IMR-90 (cell line): ENCODE measurements at regions not wholly inside any gene's neighbourhood (a gene's known extent, or its start where the extent isn't known, plus 50 kb on each side); places are given as distances from the start of the nearest gene placed in this dataset.

Experiments used
- ATAC-seq: fragments of 200-7000 bp; cut with Tn5 transposase; 2 replicates; pipeline ENCODE4 v1.9.1; 2020; ENCODE audit warnings: low read depth, mild to moderate bottlenecking, moderate library complexity
- BruUV-seq: library from RNA; stranded (reverse); fragments of 400-500 nt; replicated peaks from 2 replicates; lab custom pipeline; 2021; lab: Mats Ljungman, UMichigan
- CTCF ChIA-PET: fragments of 300-600 bp; formaldehyde crosslinking; extraction: SDS; loops from one replicate; lab custom pipeline; 2021; ENCODE audit warnings: antibody characterized with exemption; lab: Yijun Ruan, JAX
- POLR2A ChIA-PET: fragments of 300-600 bp; sonication (Branson Sonifier 250); formaldehyde crosslinking; loops from one replicate; lab custom pipeline; 2022; ENCODE audit warnings: antibody characterized with exemption; ENCODE audit not compliant: unreplicated experiment; lab: Charles Lee
- DNase-seq: peaks from one replicate; pipeline ENCODE4 v3.0.0; 2013
- H2AFZ ChIP-seq: replicated peaks from 2 replicates; pipeline ENCODE3; 2013; ENCODE audit warnings: low read length, mild to moderate bottlenecking; ENCODE audit not compliant: poor library complexity
- H2AK5ac ChIP-seq: 2 replicates; pipeline ENCODE4 v1.6.1; 2013; ENCODE audit warnings: low read depth, low read length, inconsistent platforms
- H2AK9ac ChIP-seq: replicated peaks from 2 replicates; pipeline ENCODE3; 2013; ENCODE audit warnings: mild to moderate bottlenecking, low read depth, low read length, moderate library complexity; ENCODE audit not compliant: poor library complexity
- H2BK120ac ChIP-seq: 2 replicates; pipeline ENCODE4 v1.6.1; 2013; ENCODE audit warnings: low read depth, low read length, inconsistent platforms
- H2BK15ac ChIP-seq: 3 replicates; pipeline ENCODE4 v1.6.1; 2013; ENCODE audit warnings: low read depth, low read length, inconsistent platforms
- H2BK20ac ChIP-seq: 2 replicates; pipeline ENCODE4 v1.6.1; 2013; ENCODE audit warnings: low read depth, mild to moderate bottlenecking, inconsistent platforms, low read length, moderate library complexity
- H2BK5ac ChIP-seq: 2 replicates; pipeline ENCODE4 v1.6.1; 2013; ENCODE audit warnings: mild to moderate bottlenecking, low read depth, low read length, inconsistent platforms; ENCODE audit not compliant: poor library complexity, severe bottlenecking
- H3K14ac ChIP-seq: replicated peaks from 2 replicates; pipeline ENCODE4 v1.6.1; 2013; ENCODE audit warnings: low read depth, low read length, inconsistent platforms
- H3K18ac ChIP-seq: 2 replicates; pipeline ENCODE4 v1.6.1; 2013; ENCODE audit warnings: low read depth, low read length, control low read depth
- H3K23ac ChIP-seq: 2 replicates; pipeline ENCODE4 v1.6.1; 2013; ENCODE audit warnings: low read depth, low read length, inconsistent platforms
- H3K27ac ChIP-seq: 2 replicates; pipeline ENCODE4 v1.5.1; 2013; ENCODE audit warnings: mild to moderate bottlenecking, control low read depth, low read length; ENCODE audit not compliant: insufficient read depth
- H3K27me3 ChIP-seq: 2 replicates; pipeline ENCODE4 v1.6.1; 2013; ENCODE audit warnings: low read length; ENCODE audit not compliant: control insufficient read depth, insufficient read depth
- H3K36me3 ChIP-seq: 2 replicates; pipeline ENCODE4 v1.6.1; 2013; ENCODE audit warnings: low read length, mixed read lengths; ENCODE audit not compliant: control insufficient read depth, insufficient read depth
- H3K4ac ChIP-seq: 2 replicates; pipeline ENCODE4 v1.6.1; 2013; ENCODE audit warnings: low read depth, low read length, inconsistent platforms
- H3K4me1 ChIP-seq: 2 replicates; pipeline ENCODE4 v1.6.1; 2013; ENCODE audit warnings: low read length, mixed read lengths; ENCODE audit not compliant: control insufficient read depth, insufficient read depth
- H3K4me2 ChIP-seq: 2 replicates; pipeline ENCODE4 v1.6.1; 2013; ENCODE audit warnings: low read depth, mild to moderate bottlenecking, control low read depth, low read length, moderate library complexity
- H3K4me3 ChIP-seq: 2 replicates; pipeline ENCODE4 v1.5.1; 2013; ENCODE audit warnings: low read depth, mild to moderate bottlenecking, control low read depth, low read length, moderate library complexity; ENCODE audit not compliant: insufficient read depth
- H3K56ac ChIP-seq: 2 replicates; pipeline ENCODE4 v1.6.1; 2013; ENCODE audit warnings: low read length, inconsistent platforms; ENCODE audit not compliant: insufficient read depth; ENCODE audit errors: extremely low read depth
- H3K79me1 ChIP-seq, 2 experiments: 2 replicates each; pipeline ENCODE4 v1.6.1; 2013; ENCODE audit warnings: low read length in 2 of 2, inconsistent platforms in 1 of 2, low read depth in 1 of 2
- H3K9ac ChIP-seq: 2 replicates; pipeline ENCODE4 v1.6.1; 2013; ENCODE audit warnings: low read depth, low read length, control low read depth
- H3K9me1 ChIP-seq: 2 replicates; pipeline ENCODE4 v1.6.1; 2013; ENCODE audit warnings: low read length, inconsistent platforms; ENCODE audit not compliant: insufficient read depth
- H3K9me3 ChIP-seq: 2 replicates; pipeline ENCODE4 v1.6.1; 2013; ENCODE audit warnings: low read length; ENCODE audit not compliant: control insufficient read depth, insufficient read depth
- H4K20me1 ChIP-seq: 2 replicates; pipeline ENCODE4 v1.6.1; 2013; ENCODE audit warnings: low read length, inconsistent platforms; ENCODE audit not compliant: insufficient read depth
- H4K5ac ChIP-seq: 2 replicates; pipeline ENCODE4 v1.6.1; 2013; ENCODE audit warnings: mild to moderate bottlenecking, low read depth, low read length, control low read depth
- H4K8ac ChIP-seq, 2 experiments: 2 replicates each; pipeline ENCODE4 v1.6.1; 2013; ENCODE audit warnings: low read depth in 2 of 2, low read length in 2 of 2, control low read depth in 1 of 2, inconsistent platforms in 1 of 2
- H4K91ac ChIP-seq: 2 replicates; pipeline ENCODE4 v1.6.1; 2013; ENCODE audit warnings: low read depth, low read length, inconsistent platforms; ENCODE audit not compliant: insufficient read depth
- BHLHE40 ChIP-seq: fragments of 150-350 bp; IDR thresholded peaks from 2 replicates; pipeline ENCODE4 v1.6.1; 2016; ENCODE audit warnings: mild to moderate bottlenecking, low read depth, low read length
- CEBPB ChIP-seq: IDR thresholded peaks from 2 replicates; pipeline ENCODE4 v1.6.1; 2012; ENCODE audit warnings: low read depth, low read length, improper control_type of control experiment
- CHD1 ChIP-seq: IDR thresholded peaks from 2 replicates; pipeline ENCODE4 v1.6.1; 2012; ENCODE audit warnings: low read depth, low read length, improper control_type of control experiment
- CTCF ChIP-seq: conservative IDR thresholded peaks from 2 replicates; pipeline ENCODE4 v1.5.1; 2012; ENCODE audit warnings: mild to moderate bottlenecking, low read depth, low read length, improper control_type of control experiment
- ELK1 ChIP-seq: fragments of 150-350 bp; IDR thresholded peaks from 2 replicates; pipeline ENCODE4 v1.6.1; 2016; ENCODE audit warnings: low read depth, mild to moderate bottlenecking, low read length, moderate library complexity, borderline replicate concordance
- FOS ChIP-seq: fragments of 150-350 bp; IDR thresholded peaks from 2 replicates; pipeline ENCODE4 v1.6.1; 2016; ENCODE audit warnings: low read depth, low read length
- MAFK ChIP-seq: IDR thresholded peaks from 2 replicates; pipeline ENCODE4 v1.6.1; 2012; ENCODE audit warnings: low read depth, low read length, improper control_type of control experiment
- MAZ ChIP-seq: IDR thresholded peaks from 2 replicates; pipeline ENCODE4 v1.6.1; 2012; ENCODE audit warnings: low read depth, mild to moderate bottlenecking, low read length, improper control_type of control experiment, moderate library complexity, borderline replicate concordance
- MXI1 ChIP-seq: IDR thresholded peaks from 2 replicates; pipeline ENCODE4 v1.6.1; 2012; ENCODE audit warnings: low read depth, mild to moderate bottlenecking, low read length, moderate library complexity, borderline replicate concordance
- NFE2L2 ChIP-seq: fragments of 150-350 bp; IDR thresholded peaks from 2 replicates; pipeline ENCODE4 v1.6.1; 2016; ENCODE audit warnings: low read depth, mild to moderate bottlenecking, low read length
- POLR2A ChIP-seq: IDR thresholded peaks from 2 replicates; pipeline ENCODE4 v1.6.1; 2012; ENCODE audit warnings: mild to moderate bottlenecking, low read depth, low read length
- RAD21 ChIP-seq: IDR thresholded peaks from 2 replicates; pipeline ENCODE4 v1.6.1; 2012; ENCODE audit warnings: low read length, improper control_type of control experiment
- RCOR1 ChIP-seq: IDR thresholded peaks from 2 replicates; pipeline ENCODE4 v1.6.1; 2012; ENCODE audit warnings: mild to moderate bottlenecking, low read length, improper control_type of control experiment; ENCODE audit not compliant: insufficient replicate concordance
- RFX5 ChIP-seq: IDR thresholded peaks from 2 replicates; pipeline ENCODE4 v1.8.0; 2012; ENCODE audit warnings: low read depth, mild to moderate bottlenecking, low read length, moderate library complexity
- SMC3 ChIP-seq: fragments of 150-350 bp; IDR thresholded peaks from 2 replicates; pipeline ENCODE4 v1.6.1; 2016; ENCODE audit warnings: low read depth, mild to moderate bottlenecking, antibody characterized with exemption, low read length, moderate library complexity
- USF2 ChIP-seq: fragments of 150-350 bp; IDR thresholded peaks from 2 replicates; pipeline ENCODE4 v1.6.1; 2017; ENCODE audit warnings: mild to moderate bottlenecking, antibody characterized with exemption, low read length, low read depth
- WGBS, 2 experiments: methylation state at CpG; one replicate each; pipeline versions ENCODE4 v1.1.5 to v1.1.7; 2013; ENCODE audit warnings: missing lambda C conversion rate in 2 of 2; ENCODE audit not compliant: insufficient read length in 1 of 2; ENCODE audit errors: extremely low coverage in 2 of 2; 5-methylcytosine and 5-hydroxymethylcytosine counted together
- dilution Hi-C: fragments of 300-500 bp; cut with HindIII; formaldehyde crosslinking; loops from one replicate; pipeline ENCODE4 v1.14.3; 2018; ENCODE audit warnings: low sequenced_read_pairs; ENCODE audit not compliant: unreplicated experiment
- in situ Hi-C: fragments of 300-500 bp; cut with MboI; formaldehyde crosslinking; loops from 3 replicates; pipeline ENCODE4 v1.14.3; 2019; ENCODE audit warnings: low sequenced_read_pairs, inconsistent platforms, mixed read lengths
- intact Hi-C: fragments of 100-400 bp; cut with micrococcal nuclease; formaldehyde crosslinking; loops from 2 replicates; pipeline ENCODE4 v1.10.0; 2022

- Histone ChIP-seq H3K4me2 (no peak overlapping the region), H3K56ac (no peak overlapping the region), H4K8ac (no peak overlapping the region), H2AK9ac (no peak overlapping the region), H3K4ac (no peak overlapping the region), H3K18ac (no peak overlapping the region), H3K4me3 (no peak overlapping the region), H2BK5ac (no peak overlapping the region), H2AFZ (no peak overlapping the region), H2BK120ac (no peak overlapping the region), H3K36me3 (no peaks in the 10 kb centered on the region), H2BK15ac (no peak overlapping the region), H3K27ac (no peak overlapping the region), H3K23ac (no peak overlapping the region), H3K14ac (no peak overlapping the region), H2BK20ac (no peak overlapping the region), H3K9ac (no peak overlapping the region), H2AK5ac (no peak overlapping the region), H4K5ac (no peak overlapping the region), H3K27me3 (peaks cover 5% of the 10 kb centered on the region; the same call in 1 of the 2 replicates), H3K9me3 (no peaks in the 10 kb centered on the region), H3K4me1 (no peaks in the 10 kb centered on the region), H3K79me1 (no peaks in the 10 kb centered on the region), H4K20me1 (no peaks in the 10 kb centered on the region), H3K9me1 (no peaks in the 10 kb centered on the region), H4K91ac (no peak overlapping the region)
- in situ Hi-C loops: no loop called here
- TF ChIP-seq NFE2L2 (no peak), FOS (no peak), CEBPB (no peak), USF2 (no peak), RAD21 (no peak), POLR2A (no peak), CHD1 (no peak), MAFK (no peak), CTCF (no peak), RCOR1 (no peak), MXI1 (no peak), SMC3 (no peak), RFX5 (no peak), BHLHE40 (no peak), MAZ (no peak), ELK1 (no peak)
- POLR2A ChIA-PET: no interaction called here
- ATAC-seq: no peak
- no CpG with 5 or more reads among the region's 6 CpGs for WGBS, 2 experiments
- CTCF ChIA-PET: no interaction called here
- intact Hi-C loops: loop anchor here (5.0 kb wide), 1 partner anchor 662 kb away; no protein-coding TSS in a partner anchor
- no peak for DNase-seq
- dilution Hi-C loops: no loop called here
- BruUV-seq: no TSS peak
Observed at GRCh38 chr2:236894791-236895190, 190.9 kb upstream of the COPS8 start.
